Gastroesophageal sphincter (tissue), 3 donors: ENCODE measurements at regions not wholly inside any gene's neighbourhood (a gene's known extent, or its start where the extent isn't known, plus 50 kb on each side); places are given as distances from the start of the nearest gene placed in this dataset.

Experiments used
- CTCF ChIP-seq, 4 experiments: fragments of 200-600 bp in 2 of 4; fragments of 450-650 bp in 2 of 4; sonication (generic) in 1 of 4; IDR thresholded peaks; one replicate each; pipeline ENCODE4 v1.5.1; 2017 to 2019; ENCODE audit warnings: antibody characterized with exemption in 4 of 4, mild to moderate bottlenecking in 2 of 4, moderate library complexity in 2 of 4
- EP300 ChIP-seq: sonication (generic); formaldehyde crosslinking; IDR thresholded peaks from one replicate; pipeline ENCODE4 v1.6.1; 2017; ENCODE audit warnings: antibody characterized with exemption, mild to moderate bottlenecking
- POLR2A ChIP-seq, 2 donors: fragments of 450-650 bp; IDR thresholded peaks; one replicate each; pipeline ENCODE4 v1.6.1; 2017; ENCODE audit warnings: antibody characterized with exemption in 2 of 2, mild to moderate bottlenecking in 2 of 2, moderate library complexity in 1 of 2
- POLR2AphosphoS5 ChIP-seq: sonication (generic); formaldehyde crosslinking; IDR thresholded peaks from one replicate; pipeline ENCODE4 v1.6.1; 2017; ENCODE audit warnings: antibody characterized with exemption

GRCh38 chr16:9594047-9594446, 502.6 kb downstream of the HAPSTR1 start:
- TF ChIP-seq CTCF (IDR thresholded peaks at IDR 0.05) (no peak), POLR2AphosphoS5 (no peak), EP300 (no peak), POLR2A (IDR thresholded peaks at IDR 0.05) (no peak)
